ENCODE measurements at regions not wholly inside any gene's neighbourhood (a gene's known extent, or its start where the extent isn't known, plus 50 kb on each side); places are given as distances from the start of the nearest gene placed in this dataset.

- TF ChIP-seq CTCF (IDR thresholded peaks at IDR 0.05) (no peak), POLR2AphosphoS5 (IDR thresholded peaks at IDR 0.05; ENCODE audit: low read depth, low read length) (no peak)
These were observed 274.0 kb upstream of the TMPRSS15 start for GRCh38 chr21:18677632-18678031.
